Transverse colon (tissue), 4 donors: ENCODE measurements at regions not wholly inside any gene's neighbourhood (a gene's known extent, or its start where the extent isn't known, plus 50 kb on each side); places are given as distances from the start of the nearest gene placed in this dataset.

Experiments used
- DNase-seq: peaks from one replicate; pipeline ENCODE4 v3.0.0-alpha.2; 2019
- H3K27ac ChIP-seq, 4 donors: fragments of 200-600 bp; sonication (generic); 2 replicates each; pipeline ENCODE4 v1.5.1; 2016 to 2018; ENCODE audit warnings: inconsistent platforms in 4 of 4
- H3K27me3 ChIP-seq: fragments of 200-600 bp; sonication (generic); 2 replicates; pipeline ENCODE4 v1.5.1; 2017; ENCODE audit warnings: inconsistent platforms
- H3K36me3 ChIP-seq, 4 donors: fragments of 200-600 bp; sonication (generic); 2 replicates each; pipeline ENCODE4 v1.5.1; 2017 to 2019; ENCODE audit warnings: inconsistent platforms in 4 of 4
- H3K4me1 ChIP-seq, 4 donors: fragments of 200-600 bp; sonication (generic); 2 replicates each; pipeline ENCODE4 v1.5.1; 2017 to 2020; ENCODE audit warnings: inconsistent platforms in 4 of 4
- H3K4me3 ChIP-seq, 4 donors: fragments of 200-600 bp; sonication (generic); 1 replicate in 1 of 4; 2 replicates in 3 of 4; pipeline versions ENCODE4 v1.5.1 to v1.6.1; 2017 to 2019; ENCODE audit warnings: inconsistent platforms in 4 of 4
- H3K9me3 ChIP-seq, 2 donors: fragments of 200-600 bp; sonication (generic); 2 replicates each; pipeline ENCODE4 v1.5.1; 2017 to 2019; ENCODE audit warnings: inconsistent platforms in 2 of 2
- EP300 ChIP-seq: sonication (generic); formaldehyde crosslinking; IDR thresholded peaks from one replicate; pipeline ENCODE4 v1.6.1; 2017; ENCODE audit warnings: antibody characterized with exemption, low read depth
- POLR2A ChIP-seq: fragments of 450-650 bp; IDR thresholded peaks from one replicate; pipeline ENCODE4 v1.6.1; 2016; ENCODE audit warnings: antibody characterized with exemption, mild to moderate bottlenecking, moderate library complexity
- POLR2AphosphoS5 ChIP-seq, 3 donors: sonication (generic); formaldehyde crosslinking; IDR thresholded peaks; one replicate each; pipeline ENCODE4 v1.6.1; 2016; ENCODE audit warnings: antibody characterized with exemption in 3 of 3
- WGBS, 2 donors: methylation state at CpG; one replicate each; pipeline ENCODE4 v1.1.5; 2018; ENCODE audit warnings: low coverage in 1 of 2; 5-methylcytosine and 5-hydroxymethylcytosine counted together
- in situ Hi-C, 4 donors: fragments of 200-750 bp; cut with MboI; loops; one replicate each; pipeline versions ENCODE4 v1.15.0 to v1.15.1; 2017; ENCODE audit warnings: low sequenced_read_pairs in 3 of 4, low pct_ligation_motif_present in 1 of 4, low pct_unique_long_range_greater_than_20kb in 1 of 4
- intact Hi-C: fragments of 100-400 bp; cut with DNase I; formaldehyde crosslinking; loops from one replicate; pipeline ENCODE4 v1.15.1; 2023; ENCODE audit warnings: low total_unique reads
- TF ChIP-seq, protein P1 (sequence below), 5 experiments: fragments of 200-600 bp in 3 of 5; fragments of 450-650 bp in 2 of 5; sonication (generic) in 3 of 5; IDR thresholded peaks; 1 replicate in 2 of 5; 2 replicates in 3 of 5; pipeline ENCODE4 v1.5.1; 2016 to 2017; ENCODE audit warnings: antibody characterized with exemption in 5 of 5, inconsistent platforms in 3 of 5, mild to moderate bottlenecking in 2 of 5, moderate library complexity in 1 of 5

DNA sequence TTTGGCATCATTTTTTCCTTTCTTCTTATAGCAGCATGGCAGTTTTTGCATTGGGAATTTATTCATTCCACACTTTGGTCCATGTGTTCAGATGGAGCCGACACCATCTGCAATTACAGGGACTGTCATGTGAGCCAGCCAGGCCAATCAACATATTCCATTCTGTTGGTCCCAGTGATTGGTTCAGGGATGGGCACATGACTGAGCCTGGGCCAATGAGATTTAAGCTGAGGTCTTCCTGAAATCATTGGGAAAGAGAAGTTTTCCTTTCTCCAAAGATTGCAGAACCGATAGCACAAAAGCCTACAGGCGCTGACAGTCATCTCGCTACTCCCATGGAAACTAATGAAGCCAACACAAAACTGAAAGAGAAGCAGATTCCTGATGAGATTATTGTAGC lies 841.5 kb upstream of the TMEM132C start:
- H3K27me3 ChIP-seq = no peaks in the 10 kb centered on the region
- no peaks in the 10 kb centered on the region for H3K36me3 ChIP-seq
- no peaks in the 10 kb centered on the region for H3K9me3 ChIP-seq
- WGBS, 2 donors = 80% methylated on average over 4 of the region's 4 CpGs; no CpG with 5 or more reads in 1 of the 2 donors
- in situ Hi-C loops = no loop called here
- no peak overlapping the region for H3K4me3 ChIP-seq
- H3K27ac ChIP-seq = no peak overlapping the region
- TF ChIP-seq POLR2AphosphoS5 (IDR thresholded peaks at IDR 0.05) (no peak), POLR2A (no peak), EP300 (no peak)
- TF ChIP-seq, protein P1, sequence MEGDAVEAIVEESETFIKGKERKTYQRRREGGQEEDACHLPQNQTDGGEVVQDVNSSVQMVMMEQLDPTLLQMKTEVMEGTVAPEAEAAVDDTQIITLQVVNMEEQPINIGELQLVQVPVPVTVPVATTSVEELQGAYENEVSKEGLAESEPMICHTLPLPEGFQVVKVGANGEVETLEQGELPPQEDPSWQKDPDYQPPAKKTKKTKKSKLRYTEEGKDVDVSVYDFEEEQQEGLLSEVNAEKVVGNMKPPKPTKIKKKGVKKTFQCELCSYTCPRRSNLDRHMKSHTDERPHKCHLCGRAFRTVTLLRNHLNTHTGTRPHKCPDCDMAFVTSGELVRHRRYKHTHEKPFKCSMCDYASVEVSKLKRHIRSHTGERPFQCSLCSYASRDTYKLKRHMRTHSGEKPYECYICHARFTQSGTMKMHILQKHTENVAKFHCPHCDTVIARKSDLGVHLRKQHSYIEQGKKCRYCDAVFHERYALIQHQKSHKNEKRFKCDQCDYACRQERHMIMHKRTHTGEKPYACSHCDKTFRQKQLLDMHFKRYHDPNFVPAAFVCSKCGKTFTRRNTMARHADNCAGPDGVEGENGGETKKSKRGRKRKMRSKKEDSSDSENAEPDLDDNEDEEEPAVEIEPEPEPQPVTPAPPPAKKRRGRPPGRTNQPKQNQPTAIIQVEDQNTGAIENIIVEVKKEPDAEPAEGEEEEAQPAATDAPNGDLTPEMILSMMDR (IDR thresholded peaks at IDR 0.05) = no peak
- intact Hi-C loops = no loop called here
- H3K4me1 ChIP-seq = no peaks in the 10 kb centered on the region
- DNase-seq = no peak

DNA sequence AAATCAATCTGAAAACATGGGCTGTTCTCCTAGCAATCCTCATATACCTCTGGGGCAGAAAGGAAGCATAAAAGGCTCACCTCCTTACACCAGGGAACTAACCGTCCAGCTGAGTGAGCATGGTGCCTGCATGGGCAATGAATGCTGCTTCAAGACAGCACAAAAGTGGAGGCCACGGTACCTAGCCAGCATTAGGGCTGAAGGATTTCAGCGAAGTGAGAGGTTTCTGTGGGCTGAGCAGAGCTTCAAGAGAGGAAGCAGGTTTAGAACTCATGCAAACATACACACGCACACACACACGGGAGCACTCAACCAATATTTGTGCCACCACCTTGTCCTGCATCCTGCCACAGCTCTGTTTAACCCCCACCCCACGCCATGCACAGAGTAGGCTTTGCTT lies 838.5 kb upstream of the TMEM132C start:
- intact Hi-C loops (no loop called here), in situ Hi-C loops (no loop called here)
- H3K4me1 ChIP-seq = no peaks in the 10 kb centered on the region
- WGBS, 2 donors = 66 to 70% methylated on average over 2 to 6 of the region's 6 CpGs
- DNase-seq = no peak
- no peak overlapping the region for H3K27ac ChIP-seq
- no peaks in the 10 kb centered on the region for H3K9me3 ChIP-seq
- no peaks in the 10 kb centered on the region for H3K27me3 ChIP-seq
- H3K4me3 ChIP-seq = no peak overlapping the region
- H3K36me3 ChIP-seq = no peaks in the 10 kb centered on the region
- no peak for TF ChIP-seq POLR2A
- TF ChIP-seq EP300 = no peak
- no peak for TF ChIP-seq POLR2AphosphoS5 (IDR thresholded peaks at IDR 0.05)
- TF ChIP-seq, protein P1 (IDR thresholded peaks at IDR 0.05) = no peak

DNA sequence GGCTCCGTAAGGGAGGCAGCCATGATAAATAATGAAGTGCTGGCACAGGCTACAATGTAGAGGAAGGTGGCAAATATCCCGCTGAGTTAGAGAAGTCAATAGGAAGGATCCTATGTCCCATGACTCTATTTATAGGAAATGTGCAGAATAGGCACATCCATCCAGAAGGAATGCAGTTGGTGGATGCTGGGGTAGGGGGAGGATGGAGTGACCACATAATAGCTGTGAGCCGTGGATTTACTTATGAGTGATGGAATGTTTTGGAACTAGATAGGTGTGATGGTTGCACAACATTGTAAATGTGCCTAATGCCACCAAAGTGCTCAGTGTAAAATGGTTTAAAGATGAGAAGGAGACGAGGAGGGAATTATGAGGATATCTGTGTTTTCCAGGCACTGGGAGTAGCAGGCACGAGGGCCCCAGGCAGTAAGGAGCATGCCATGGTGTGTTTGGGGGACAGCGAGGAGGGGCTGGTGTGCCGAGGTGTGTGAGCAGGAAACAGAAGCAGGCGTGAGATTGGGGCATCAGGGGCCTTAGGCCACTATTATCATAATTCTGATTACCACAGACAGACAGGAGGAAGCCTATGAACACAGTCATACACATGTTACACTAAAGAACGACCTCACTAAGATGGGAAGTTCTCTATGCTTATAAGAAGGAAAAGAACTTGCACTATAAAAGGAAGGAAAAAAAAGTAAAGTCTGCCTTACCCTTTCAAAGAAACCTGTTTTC lies 837.3 kb upstream of the TMEM132C start:
- no peak for DNase-seq
- Histone ChIP-seq H3K27me3 (no peaks in the 10 kb centered on the region), H3K4me3 (no peak overlapping the region), H3K4me1 (no peaks in the 10 kb centered on the region), H3K9me3 (no peaks in the 10 kb centered on the region), H3K27ac (no peak overlapping the region), H3K36me3 (no peaks in the 10 kb centered on the region)
- no peak for TF ChIP-seq POLR2AphosphoS5 (IDR thresholded peaks at IDR 0.05)
- TF ChIP-seq, protein P1 (IDR thresholded peaks at IDR 0.05) = no peak
- no peak for TF ChIP-seq POLR2A
- TF ChIP-seq EP300 = no peak
- intact Hi-C loops (no loop called here), in situ Hi-C loops (no loop called here)
- 49 to 59% methylated on average over 9 of the region's 9 CpGs for WGBS, 2 donors

DNA sequence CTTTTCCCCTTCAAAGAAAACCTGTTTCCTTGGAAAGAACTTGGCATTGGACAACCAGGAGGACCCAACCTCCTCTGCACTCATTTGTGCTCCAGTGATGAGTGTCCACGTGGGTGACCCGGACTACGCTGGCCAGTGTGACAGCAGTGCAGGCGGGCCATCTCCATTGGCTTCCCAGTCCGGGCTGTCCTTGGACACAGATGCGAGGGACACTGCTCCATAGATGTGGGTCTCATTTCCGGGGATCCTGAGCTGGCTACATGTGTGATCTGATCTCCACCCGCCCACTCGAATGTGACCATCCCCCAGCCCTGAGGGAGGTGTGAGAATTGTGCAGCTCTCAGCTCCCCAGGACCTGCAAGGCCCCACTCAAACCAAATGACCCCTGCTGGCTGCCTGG lies 836.6 kb upstream of the TMEM132C start:
- H3K27me3 ChIP-seq = no peaks in the 10 kb centered on the region
- no peaks in the 10 kb centered on the region for H3K9me3 ChIP-seq
- H3K4me3 ChIP-seq = no peak overlapping the region
- intact Hi-C loops (no loop called here), in situ Hi-C loops (no loop called here)
- TF ChIP-seq POLR2A (no peak), POLR2AphosphoS5 (IDR thresholded peaks at IDR 0.05) (no peak), EP300 (no peak)
- TF ChIP-seq, protein P1 (IDR thresholded peaks at IDR 0.05) = no peak
- no peak for DNase-seq
- H3K4me1 ChIP-seq = no peaks in the 10 kb centered on the region
- H3K27ac ChIP-seq = no peak overlapping the region
- WGBS, 2 donors = 75% methylated on average over 9 of the region's 9 CpGs; no CpG with 5 or more reads in 1 of the 2 donors
- no peaks in the 10 kb centered on the region for H3K36me3 ChIP-seq
